Activated CD4-positive, alpha-beta T cell treated with anti-CD3 and anti-CD28 coated beads, Interleukin-2, amount 10 ng/mL, durations not matched to agents 24 days and 14 days (primary cell): ENCODE measurements at regions not wholly inside any gene's neighbourhood (a gene's known extent, or its start where the extent isn't known, plus 50 kb on each side); places are given as distances from the start of the nearest gene placed in this dataset.
"Not testable (repeated sequence)": the region's sequence is repeated elsewhere in the genome, so short reads cannot be mapped to it uniquely, and the experiment has no call there.

ENCODE experiments used
- DNase-seq: peaks from one replicate; pipeline ENCODE4 v3.0.0; 2022
- H3K27ac Mint-ChIP-seq: one replicate; pipeline ENCODE4 v1.8.0; 2022; ENCODE audit warnings: mild to moderate bottlenecking, mixed read lengths
- H3K27me3 Mint-ChIP-seq: one replicate; pipeline ENCODE4 v1.8.0; 2022; ENCODE audit warnings: mixed read lengths
- H3K36me3 Mint-ChIP-seq: one replicate; pipeline ENCODE4 v1.8.0; 2022; ENCODE audit warnings: low read depth, mild to moderate bottlenecking, mixed read lengths
- H3K4me1 Mint-ChIP-seq: one replicate; pipeline ENCODE4 v1.8.0; 2021; ENCODE audit warnings: mixed read lengths
- H3K4me3 Mint-ChIP-seq: one replicate; pipeline ENCODE4 v1.8.0; 2022; ENCODE audit warnings: mild to moderate bottlenecking, moderate library complexity, mixed read lengths
- H3K9me3 Mint-ChIP-seq: one replicate; pipeline ENCODE4 v1.8.0; 2021; ENCODE audit warnings: mixed read lengths
- intact Hi-C: fragments of 100-400 bp; cut with micrococcal nuclease; formaldehyde crosslinking; loops from one replicate; pipeline ENCODE4 v1.15.1; 2023

- H3K4me3 Mint-ChIP-seq, H3K27me3 Mint-ChIP-seq, H3K9me3 Mint-ChIP-seq, H3K36me3 Mint-ChIP-seq, intact Hi-C loops, H3K4me1 Mint-ChIP-seq, H3K27ac Mint-ChIP-seq: not testable (repeated sequence)
- DNase-seq, result peak; percentile 29
Observed at GRCh38 chr12:25710938-25711605, 158.0 kb upstream of the LMNTD1 start.

- DNase-seq, result peak; percentile 56
- Mint-ChIP-seq H3K36me3 (peaks cover 2% of the 10 kb centered on the region), H3K4me1 (no peaks in the 10 kb centered on the region), H3K9me3 (peaks cover 7% of the 10 kb centered on the region), H3K4me3 (no peak overlapping the region), H3K27ac (no peak overlapping the region), H3K27me3 (peaks cover 7% of the 10 kb centered on the region)
- intact Hi-C loops, result no loop called here
Observed at GRCh38 chr12:25712169-25712568, 159.1 kb upstream of the LMNTD1 start.

GRCh38 chr12:25713264-25713663 lies 160.2 kb upstream of the LMNTD1 start:
- intact Hi-C loops, result no loop called here

GRCh38 chr12:25714198-25714984 lies 161.3 kb upstream of the LMNTD1 start:
- Mint-ChIP-seq H3K27me3 (peaks cover 13% of the 10 kb centered on the region), H3K27ac (no peak overlapping the region), H3K4me1 (no peaks in the 10 kb centered on the region), H3K36me3 (peaks cover 2% of the 10 kb centered on the region), H3K9me3 (peaks cover 4% of the 10 kb centered on the region), H3K4me3 (no peak overlapping the region)
- peak; percentile 20 for DNase-seq
- intact Hi-C loops, result no loop called here

More at GRCh38 chr12:25713264-25713663, 160.2 kb upstream of the LMNTD1 start:
- DNase-seq, result peak; percentile 48
- H3K9me3 Mint-ChIP-seq, result peaks cover 4% of the 10 kb centered on the region
- no peak overlapping the region for H3K4me3 Mint-ChIP-seq
- H3K4me1 Mint-ChIP-seq, result no peaks in the 10 kb centered on the region
- H3K27ac Mint-ChIP-seq, result no peak overlapping the region
- peaks cover 2% of the 10 kb centered on the region for H3K36me3 Mint-ChIP-seq
- H3K27me3 Mint-ChIP-seq, result peaks cover 10% of the 10 kb centered on the region

- Mint-ChIP-seq H3K27ac (no peak overlapping the region), H3K4me3 (no peak overlapping the region), H3K9me3 (peaks cover 4% of the 10 kb centered on the region), H3K36me3 (peaks cover 2% of the 10 kb centered on the region), H3K4me1 (no peaks in the 10 kb centered on the region), H3K27me3 (peaks cover 13% of the 10 kb centered on the region)
- intact Hi-C loops, result no loop called here
- DNase-seq, result no peak
Observed at GRCh38 chr12:25715102-25715501, 162.0 kb upstream of the LMNTD1 start.

GRCh38 chr12:25716842-25717241 lies 163.8 kb upstream of the LMNTD1 start:
- no peak overlapping the region for H3K27ac Mint-ChIP-seq
- peaks cover 15% of the 10 kb centered on the region for H3K27me3 Mint-ChIP-seq
- peaks cover 4% of the 10 kb centered on the region for H3K9me3 Mint-ChIP-seq
- H3K4me1 Mint-ChIP-seq, result no peaks in the 10 kb centered on the region
- DNase-seq, result peak; percentile 43
- H3K4me3 Mint-ChIP-seq, result no peak overlapping the region
- no peaks in the 10 kb centered on the region for H3K36me3 Mint-ChIP-seq
- intact Hi-C loops, result no loop called here

GRCh38 chr12:25717552-25717951 lies 164.5 kb upstream of the LMNTD1 start:
- Mint-ChIP-seq H3K36me3 (no peaks in the 10 kb centered on the region), H3K4me1 (no peaks in the 10 kb centered on the region), H3K4me3 (no peak overlapping the region), H3K27ac (no peak overlapping the region), H3K9me3 (peaks cover 4% of the 10 kb centered on the region), H3K27me3 (peaks cover 18% of the 10 kb centered on the region)
- intact Hi-C loops, result no loop called here
- DNase-seq, result no peak

- Mint-ChIP-seq H3K9me3 (peaks cover 4% of the 10 kb centered on the region), H3K4me3 (no peak overlapping the region), H3K27me3 (peaks cover 18% of the 10 kb centered on the region), H3K27ac (no peak overlapping the region), H3K4me1 (no peaks in the 10 kb centered on the region), H3K36me3 (no peaks in the 10 kb centered on the region)
- no peak for DNase-seq
- intact Hi-C loops, result no loop called here
Observed at GRCh38 chr12:25718081-25718731, 165.1 kb upstream of the LMNTD1 start.

GRCh38 chr12:25719505-25719904 lies 166.4 kb upstream of the LMNTD1 start:
- H3K27ac Mint-ChIP-seq, result no peak overlapping the region
- peaks cover 4% of the 10 kb centered on the region for H3K9me3 Mint-ChIP-seq
- H3K36me3 Mint-ChIP-seq, result no peaks in the 10 kb centered on the region
- DNase-seq, result no peak
- no peak overlapping the region for H3K4me3 Mint-ChIP-seq
- intact Hi-C loops, result no loop called here
- no peaks in the 10 kb centered on the region for H3K4me1 Mint-ChIP-seq
- peaks cover 18% of the 10 kb centered on the region for H3K27me3 Mint-ChIP-seq

GRCh38 chr12:25723336-25723735 lies 170.3 kb upstream of the LMNTD1 start:
- H3K27ac Mint-ChIP-seq, result no peak overlapping the region
- H3K9me3 Mint-ChIP-seq, result no peaks in the 10 kb centered on the region
- intact Hi-C loops, result no loop called here
- H3K4me1 Mint-ChIP-seq, result no peaks in the 10 kb centered on the region
- no peak for DNase-seq
- H3K36me3 Mint-ChIP-seq, result no peaks in the 10 kb centered on the region
- H3K4me3 Mint-ChIP-seq, result no peak overlapping the region
- H3K27me3 Mint-ChIP-seq, result peaks cover 8% of the 10 kb centered on the region

- Mint-ChIP-seq H3K4me3 (no peak overlapping the region), H3K4me1 (no peaks in the 10 kb centered on the region), H3K9me3 (no peaks in the 10 kb centered on the region), H3K27me3 (peaks cover 5% of the 10 kb centered on the region), H3K36me3 (no peaks in the 10 kb centered on the region), H3K27ac (no peak overlapping the region)
- intact Hi-C loops, result no loop called here
- no peak for DNase-seq
Observed at GRCh38 chr12:25723921-25724491, 170.9 kb upstream of the LMNTD1 start.

GRCh38 chr12:25725470-25725869 lies 172.4 kb upstream of the LMNTD1 start:
- H3K27ac Mint-ChIP-seq, result no peak overlapping the region

GRCh38 chr12:25725931-25726330 lies 172.8 kb upstream of the LMNTD1 start:
- no peak overlapping the region for H3K4me3 Mint-ChIP-seq
- no peak for DNase-seq
- H3K27ac Mint-ChIP-seq, result no peak overlapping the region
- intact Hi-C loops, result no loop called here
- no peaks in the 10 kb centered on the region for H3K36me3 Mint-ChIP-seq
- H3K4me1 Mint-ChIP-seq, result no peaks in the 10 kb centered on the region
- H3K9me3 Mint-ChIP-seq, result no peaks in the 10 kb centered on the region
- H3K27me3 Mint-ChIP-seq, result peaks cover 5% of the 10 kb centered on the region

More at GRCh38 chr12:25725470-25725869, 172.4 kb upstream of the LMNTD1 start:
- Mint-ChIP-seq H3K36me3 (no peaks in the 10 kb centered on the region), H3K4me1 (no peaks in the 10 kb centered on the region), H3K9me3 (no peaks in the 10 kb centered on the region), H3K4me3 (no peak overlapping the region), H3K27me3 (peaks cover 5% of the 10 kb centered on the region)
- intact Hi-C loops, result no loop called here
- DNase-seq, result no peak

GRCh38 chr12:25728056-25728595 lies 175.0 kb upstream of the LMNTD1 start:
- DNase-seq, result no peak
- no peak overlapping the region for H3K4me3 Mint-ChIP-seq
- H3K27me3 Mint-ChIP-seq, result no peaks in the 10 kb centered on the region
- H3K27ac Mint-ChIP-seq, result no peak overlapping the region
- H3K4me1 Mint-ChIP-seq, result no peaks in the 10 kb centered on the region
- no peaks in the 10 kb centered on the region for H3K9me3 Mint-ChIP-seq
- intact Hi-C loops, result no loop called here
- H3K36me3 Mint-ChIP-seq, result no peaks in the 10 kb centered on the region
